H1 (cell line): ENCODE measurements at regions not wholly inside any gene's neighbourhood (a gene's known extent, or its start where the extent isn't known, plus 50 kb on each side); places are given as distances from the start of the nearest gene placed in this dataset.
A peak's percentile ranks its signal among the peaks of the same experiment; 100 is the strongest.

ENCODE experiments used
- CTCF ChIA-PET: fragments of 300-600 bp; sonication (Branson Sonifier 250); formaldehyde crosslinking; loops from one replicate; lab custom pipeline; 2021; ENCODE audit not compliant: partially characterized antibody; lab: Charles Lee
- POLR2A ChIA-PET: fragments of 300-600 bp; sonication (Branson Sonifier 250); formaldehyde crosslinking; loops from one replicate; lab custom pipeline; 2021; ENCODE audit warnings: inconsistent platforms; ENCODE audit not compliant: partially characterized antibody; lab: Charles Lee
- DNase-seq, 2 experiments: peaks; one replicate each; pipeline versions ENCODE4 v3.0.0 to v3.0.0-alpha.2; 2010 to 2022; ENCODE audit warnings: low spot score in 2 of 2, low read depth in 1 of 2, mixed read lengths in 1 of 2
- FAIRE-seq: peaks from 2 replicates; lab custom pipeline; 2011; peaks lifted over from hg19 to GRCh38; lab: Jason Lieb, UNC
- H2AFZ ChIP-seq: 2 replicates; pipeline ENCODE4 v1.8.1; 2012; ENCODE audit warnings: low read length, inconsistent platforms
- H2AK5ac ChIP-seq: 2 replicates; pipeline ENCODE4 v1.6.1; 2013; ENCODE audit warnings: low read depth, low read length
- H2BK120ac ChIP-seq: replicated peaks from 2 replicates; pipeline ENCODE3; 2013; ENCODE audit warnings: low read depth, low read length, inconsistent platforms
- H2BK12ac ChIP-seq: 2 replicates; pipeline ENCODE4 v1.6.1; 2013; ENCODE audit warnings: low read depth, low read length
- H2BK15ac ChIP-seq: 2 replicates; pipeline ENCODE4 v1.6.1; 2013; ENCODE audit warnings: low read length
- H2BK20ac ChIP-seq: 2 replicates; pipeline ENCODE4 v1.6.1; 2013; ENCODE audit warnings: low read length
- H2BK5ac ChIP-seq: 2 replicates; pipeline ENCODE4 v1.6.1; 2013; ENCODE audit warnings: low read depth, low read length
- H3K14ac ChIP-seq: 2 replicates; pipeline ENCODE4 v1.6.1; 2013; ENCODE audit warnings: inconsistent platforms; ENCODE audit not compliant: insufficient read length
- H3K18ac ChIP-seq: 2 replicates; pipeline ENCODE4 v1.6.1; 2013; ENCODE audit warnings: low read length; ENCODE audit errors: extremely low read depth
- H3K23ac ChIP-seq: 2 replicates; pipeline ENCODE4 v1.6.1; 2013; ENCODE audit warnings: inconsistent platforms; ENCODE audit not compliant: insufficient read length
- H3K23me2 ChIP-seq: 2 replicates; pipeline ENCODE4 v1.6.1; 2013; ENCODE audit warnings: low read depth, low read length
- H3K27ac ChIP-seq: 2 replicates; pipeline ENCODE4 v1.6.1; 2011; ENCODE audit warnings: low read depth, low read length, inconsistent platforms
- H3K27me3 ChIP-seq, 4 experiments: replicated peaks in 1 of 4; 1 replicate in 1 of 4; 2 replicates in 3 of 4; pipeline versions ENCODE4 v1.6.1 to v1.8.1; 2011 to 2013; ENCODE audit warnings: low read length in 3 of 4, mild to moderate bottlenecking in 3 of 4, inconsistent platforms in 2 of 4, mixed read lengths in 2 of 4, moderate library complexity in 1 of 4; ENCODE audit not compliant: control insufficient read depth in 3 of 4, insufficient read depth in 3 of 4; ENCODE audit errors: extremely low read depth in 1 of 4
- H3K36me3 ChIP-seq, 4 experiments: 2 replicates each; pipeline versions ENCODE4 v1.6.1 to v1.8.1; 2011 to 2013; ENCODE audit warnings: mild to moderate bottlenecking in 4 of 4, low read length in 3 of 4, moderate library complexity in 2 of 4, control low read depth in 1 of 4, inconsistent platforms in 1 of 4; ENCODE audit not compliant: insufficient read depth in 4 of 4, control insufficient read depth in 2 of 4
- H3K4ac ChIP-seq: replicated peaks from 2 replicates; pipeline ENCODE3; 2013; ENCODE audit warnings: low read length, low read depth, mixed read lengths, inconsistent platforms; ENCODE audit not compliant: insufficient read length
- H3K4me1 ChIP-seq, 4 experiments: replicated peaks in 1 of 4; 1 replicate in 1 of 4; 2 replicates in 3 of 4; pipeline versions ENCODE4 v1.6.1 to v1.8.1; 2011 to 2013; ENCODE audit warnings: low read length in 3 of 4, inconsistent platforms in 2 of 4, mixed read lengths in 1 of 4; ENCODE audit not compliant: insufficient read depth in 4 of 4, control insufficient read depth in 3 of 4
- H3K4me2 ChIP-seq, 2 experiments: 2 replicates each; pipeline versions ENCODE4 v1.6.1 to v1.8.1; 2011 to 2013; ENCODE audit warnings: low read depth in 2 of 2, low read length in 2 of 2, control low read depth in 1 of 2, inconsistent platforms in 1 of 2, mild to moderate bottlenecking in 1 of 2; ENCODE audit not compliant: insufficient read depth in 1 of 2
- H3K4me3 ChIP-seq, 4 experiments: fragments of 200-600, 300-600 bp in 1 of 4; sonication (generic), shearing (Covaris generic), sonication (Bioruptor Twin) in 1 of 4; 2 replicates each; pipeline versions ENCODE4 v1.5.1 to v1.8.1; 2011 to 2016; ENCODE audit warnings: low read length in 4 of 4, low read depth in 3 of 4, control low read depth in 2 of 4, inconsistent platforms in 2 of 4, mild to moderate bottlenecking in 2 of 4, mixed read lengths in 1 of 4, moderate library complexity in 1 of 4; ENCODE audit not compliant: insufficient read depth in 2 of 4; ENCODE audit errors: extremely low read depth in 1 of 4
- H3K56ac ChIP-seq: replicated peaks from 2 replicates; pipeline ENCODE3; 2013; ENCODE audit warnings: low read depth, mild to moderate bottlenecking, mixed read lengths, low read length, inconsistent platforms; ENCODE audit not compliant: insufficient read length
- H3K79me1 ChIP-seq: 2 replicates; pipeline ENCODE4 v1.6.1; 2013; ENCODE audit warnings: low read depth, low read length, control low read depth
- H3K79me2 ChIP-seq, 2 experiments: 2 replicates each; pipeline versions ENCODE4 v1.6.1 to v1.8.1; 2012 to 2013; ENCODE audit warnings: low read length in 2 of 2, mild to moderate bottlenecking in 2 of 2, inconsistent platforms in 1 of 2; ENCODE audit not compliant: insufficient read depth in 2 of 2, control insufficient read depth in 1 of 2
- H3K9ac ChIP-seq, 4 experiments: replicated peaks in 1 of 4; 1 replicate in 1 of 4; 2 replicates in 3 of 4; pipeline versions ENCODE4 v1.6.1 to v1.8.1; 2011 to 2013; ENCODE audit warnings: low read depth in 3 of 4, low read length in 3 of 4, control low read depth in 2 of 4, mild to moderate bottlenecking in 2 of 4, moderate library complexity in 2 of 4, inconsistent platforms in 1 of 4; ENCODE audit errors: extremely low read depth in 1 of 4
- H3K9me3 ChIP-seq, 2 experiments: 2 replicates each; pipeline versions ENCODE4 v1.6.1 to v1.8.1; 2012 to 2013; ENCODE audit warnings: mild to moderate bottlenecking in 2 of 2, moderate library complexity in 2 of 2, control low read depth in 1 of 2, inconsistent platforms in 1 of 2, low read depth in 1 of 2, low read length in 1 of 2, mixed read lengths in 1 of 2; ENCODE audit not compliant: insufficient read depth in 2 of 2
- H4K20me1 ChIP-seq, 2 experiments: replicated peaks in 1 of 2; 2 replicates each; pipeline versions ENCODE3 to v1.8.1; 2011 to 2013; ENCODE audit warnings: inconsistent platforms in 2 of 2, low read length in 2 of 2, mild to moderate bottlenecking in 1 of 2; ENCODE audit not compliant: insufficient read depth in 2 of 2, control insufficient read depth in 1 of 2
- H4K5ac ChIP-seq: 2 replicates; pipeline ENCODE4 v1.6.1; 2013; ENCODE audit warnings: low read length, low read depth, mixed read lengths, inconsistent platforms; ENCODE audit not compliant: insufficient read length
- H4K8ac ChIP-seq: 2 replicates; pipeline ENCODE4 v1.8.0; 2013; ENCODE audit warnings: mild to moderate bottlenecking, moderate library complexity, low read length, inconsistent platforms; ENCODE audit not compliant: insufficient read depth; ENCODE audit errors: extremely low read depth
- H4K91ac ChIP-seq: replicated peaks from 2 replicates; pipeline ENCODE3; 2013; ENCODE audit warnings: low read length, mixed read lengths, inconsistent platforms; ENCODE audit not compliant: insufficient read length
- WGBS, 2 experiments: shearing (Covaris generic) in 1 of 2; methylation state at CpG; one replicate each; pipeline versions ENCODE4 v1.1.6 to v1.1.7; 2013 to 2015; ENCODE audit warnings: low lambda C conversion rate in 2 of 2, mixed read lengths in 2 of 2, inconsistent platforms in 1 of 2, low coverage in 1 of 2, missing lambda C conversion rate in 1 of 2; ENCODE audit not compliant: insufficient replicate concordance in 2 of 2, insufficient coverage in 1 of 2, insufficient read length in 1 of 2; ENCODE audit errors: extremely low coverage in 1 of 2, missing lambda C conversion rate in 1 of 2; 5-methylcytosine and 5-hydroxymethylcytosine counted together
- TF ChIP-seq, protein P1 (sequence below): fragments of 300-600 bp; sonication (generic); IDR thresholded peaks from 2 replicates; pipeline ENCODE4 v1.7.1; 2012; ENCODE audit warnings: low read length, moderate library complexity, mild to moderate bottlenecking, inconsistent platforms; ENCODE audit not compliant: insufficient replicate concordance

DNA sequence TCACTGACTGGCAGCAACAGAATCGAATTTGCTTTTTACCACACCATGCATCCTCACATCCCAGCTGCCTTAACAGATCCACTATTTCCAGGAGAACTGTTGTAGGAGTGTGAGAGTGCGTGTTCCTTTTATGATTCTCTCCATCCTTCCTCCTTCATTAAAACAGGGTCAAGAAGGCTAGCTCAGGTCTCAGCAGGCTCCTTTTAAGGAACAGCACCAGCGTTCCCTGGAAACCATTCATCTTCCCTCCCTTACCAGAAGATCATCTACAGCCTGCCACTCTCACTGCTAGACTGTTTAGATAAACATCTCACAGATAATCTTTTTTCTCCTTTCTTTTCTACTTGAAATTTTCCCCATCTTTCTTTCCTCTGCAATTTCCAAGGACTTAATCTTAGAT lies 1531.9 kb upstream of the CDH8 start:
- Histone ChIP-seq H2BK12ac (no peak overlapping the region), H4K91ac (no peak overlapping the region), H3K4me3 (no peak overlapping the region), H3K79me1 (no peaks in the 10 kb centered on the region), H2AFZ (peak overlapping the region; percentile 97), H2BK5ac (no peak overlapping the region), H2BK20ac (no peak overlapping the region), H4K8ac (no peak overlapping the region), H3K79me2 (no peaks in the 10 kb centered on the region), H3K9me3 (no peaks in the 10 kb centered on the region; a peak in 1 of 4 replicates), H4K20me1 (no peaks in the 10 kb centered on the region), H3K27me3 (no peaks in the 10 kb centered on the region), H3K23me2 (no peaks in the 10 kb centered on the region; the same call in 1 of the 2 replicates), H3K4ac (no peak overlapping the region), H3K56ac (no peak overlapping the region), H3K9ac (no peak overlapping the region), H2BK15ac (no peak overlapping the region), H2BK120ac (no peak overlapping the region), H2AK5ac (no peak overlapping the region), H3K23ac (no peak overlapping the region), H3K4me1 (peaks cover 0 to 3% (median 1%) of the 10 kb centered on the region in 4 experiments; a peak in 1 of 7 replicates), H4K5ac (no peak overlapping the region), H3K36me3 (no peaks in the 10 kb centered on the region), H3K4me2 (no peak overlapping the region), H3K18ac (no peak overlapping the region), H3K14ac (no peak overlapping the region), H3K27ac (no peak overlapping the region)
- DNase-seq: no peak
- 86% methylated on average over 3 of the region's 3 CpGs; no CpG with 5 or more reads in 1 of the 2 experiments for WGBS, 2 experiments
- ChIA-PET POLR2A (no interaction called here), CTCF (no interaction called here)
- FAIRE-seq: no peak
- TF ChIP-seq, protein P1, sequence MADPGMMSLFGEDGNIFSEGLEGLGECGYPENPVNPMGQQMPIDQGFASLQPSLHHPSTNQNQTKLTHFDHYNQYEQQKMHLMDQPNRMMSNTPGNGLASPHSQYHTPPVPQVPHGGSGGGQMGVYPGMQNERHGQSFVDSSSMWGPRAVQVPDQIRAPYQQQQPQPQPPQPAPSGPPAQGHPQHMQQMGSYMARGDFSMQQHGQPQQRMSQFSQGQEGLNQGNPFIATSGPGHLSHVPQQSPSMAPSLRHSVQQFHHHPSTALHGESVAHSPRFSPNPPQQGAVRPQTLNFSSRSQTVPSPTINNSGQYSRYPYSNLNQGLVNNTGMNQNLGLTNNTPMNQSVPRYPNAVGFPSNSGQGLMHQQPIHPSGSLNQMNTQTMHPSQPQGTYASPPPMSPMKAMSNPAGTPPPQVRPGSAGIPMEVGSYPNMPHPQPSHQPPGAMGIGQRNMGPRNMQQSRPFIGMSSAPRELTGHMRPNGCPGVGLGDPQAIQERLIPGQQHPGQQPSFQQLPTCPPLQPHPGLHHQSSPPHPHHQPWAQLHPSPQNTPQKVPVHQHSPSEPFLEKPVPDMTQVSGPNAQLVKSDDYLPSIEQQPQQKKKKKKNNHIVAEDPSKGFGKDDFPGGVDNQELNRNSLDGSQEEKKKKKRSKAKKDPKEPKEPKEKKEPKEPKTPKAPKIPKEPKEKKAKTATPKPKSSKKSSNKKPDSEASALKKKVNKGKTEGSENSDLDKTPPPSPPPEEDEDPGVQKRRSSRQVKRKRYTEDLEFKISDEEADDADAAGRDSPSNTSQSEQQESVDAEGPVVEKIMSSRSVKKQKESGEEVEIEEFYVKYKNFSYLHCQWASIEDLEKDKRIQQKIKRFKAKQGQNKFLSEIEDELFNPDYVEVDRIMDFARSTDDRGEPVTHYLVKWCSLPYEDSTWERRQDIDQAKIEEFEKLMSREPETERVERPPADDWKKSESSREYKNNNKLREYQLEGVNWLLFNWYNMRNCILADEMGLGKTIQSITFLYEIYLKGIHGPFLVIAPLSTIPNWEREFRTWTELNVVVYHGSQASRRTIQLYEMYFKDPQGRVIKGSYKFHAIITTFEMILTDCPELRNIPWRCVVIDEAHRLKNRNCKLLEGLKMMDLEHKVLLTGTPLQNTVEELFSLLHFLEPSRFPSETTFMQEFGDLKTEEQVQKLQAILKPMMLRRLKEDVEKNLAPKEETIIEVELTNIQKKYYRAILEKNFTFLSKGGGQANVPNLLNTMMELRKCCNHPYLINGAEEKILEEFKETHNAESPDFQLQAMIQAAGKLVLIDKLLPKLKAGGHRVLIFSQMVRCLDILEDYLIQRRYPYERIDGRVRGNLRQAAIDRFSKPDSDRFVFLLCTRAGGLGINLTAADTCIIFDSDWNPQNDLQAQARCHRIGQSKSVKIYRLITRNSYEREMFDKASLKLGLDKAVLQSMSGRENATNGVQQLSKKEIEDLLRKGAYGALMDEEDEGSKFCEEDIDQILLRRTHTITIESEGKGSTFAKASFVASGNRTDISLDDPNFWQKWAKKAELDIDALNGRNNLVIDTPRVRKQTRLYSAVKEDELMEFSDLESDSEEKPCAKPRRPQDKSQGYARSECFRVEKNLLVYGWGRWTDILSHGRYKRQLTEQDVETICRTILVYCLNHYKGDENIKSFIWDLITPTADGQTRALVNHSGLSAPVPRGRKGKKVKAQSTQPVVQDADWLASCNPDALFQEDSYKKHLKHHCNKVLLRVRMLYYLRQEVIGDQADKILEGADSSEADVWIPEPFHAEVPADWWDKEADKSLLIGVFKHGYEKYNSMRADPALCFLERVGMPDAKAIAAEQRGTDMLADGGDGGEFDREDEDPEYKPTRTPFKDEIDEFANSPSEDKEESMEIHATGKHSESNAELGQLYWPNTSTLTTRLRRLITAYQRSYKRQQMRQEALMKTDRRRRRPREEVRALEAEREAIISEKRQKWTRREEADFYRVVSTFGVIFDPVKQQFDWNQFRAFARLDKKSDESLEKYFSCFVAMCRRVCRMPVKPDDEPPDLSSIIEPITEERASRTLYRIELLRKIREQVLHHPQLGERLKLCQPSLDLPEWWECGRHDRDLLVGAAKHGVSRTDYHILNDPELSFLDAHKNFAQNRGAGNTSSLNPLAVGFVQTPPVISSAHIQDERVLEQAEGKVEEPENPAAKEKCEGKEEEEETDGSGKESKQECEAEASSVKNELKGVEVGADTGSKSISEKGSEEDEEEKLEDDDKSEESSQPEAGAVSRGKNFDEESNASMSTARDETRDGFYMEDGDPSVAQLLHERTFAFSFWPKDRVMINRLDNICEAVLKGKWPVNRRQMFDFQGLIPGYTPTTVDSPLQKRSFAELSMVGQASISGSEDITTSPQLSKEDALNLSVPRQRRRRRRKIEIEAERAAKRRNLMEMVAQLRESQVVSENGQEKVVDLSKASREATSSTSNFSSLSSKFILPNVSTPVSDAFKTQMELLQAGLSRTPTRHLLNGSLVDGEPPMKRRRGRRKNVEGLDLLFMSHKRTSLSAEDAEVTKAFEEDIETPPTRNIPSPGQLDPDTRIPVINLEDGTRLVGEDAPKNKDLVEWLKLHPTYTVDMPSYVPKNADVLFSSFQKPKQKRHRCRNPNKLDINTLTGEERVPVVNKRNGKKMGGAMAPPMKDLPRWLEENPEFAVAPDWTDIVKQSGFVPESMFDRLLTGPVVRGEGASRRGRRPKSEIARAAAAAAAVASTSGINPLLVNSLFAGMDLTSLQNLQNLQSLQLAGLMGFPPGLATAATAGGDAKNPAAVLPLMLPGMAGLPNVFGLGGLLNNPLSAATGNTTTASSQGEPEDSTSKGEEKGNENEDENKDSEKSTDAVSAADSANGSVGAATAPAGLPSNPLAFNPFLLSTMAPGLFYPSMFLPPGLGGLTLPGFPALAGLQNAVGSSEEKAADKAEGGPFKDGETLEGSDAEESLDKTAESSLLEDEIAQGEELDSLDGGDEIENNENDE: no peak
